HG02588 (cell line): ENCODE measurements at regions not wholly inside any gene's neighbourhood (a gene's known extent, or its start where the extent isn't known, plus 50 kb on each side); places are given as distances from the start of the nearest gene placed in this dataset.

ENCODE experiments used
- ATAC-seq: cut with Tn5 transposase; IDR thresholded peaks from one replicate; pipeline ENCODE4 v1.9.1; 2021; ENCODE audit warnings: mild to moderate bottlenecking, moderate library complexity; ENCODE audit not compliant: unreplicated experiment

- ATAC-seq, result no peak
These were observed 126.9 kb downstream of the RPS24 start for GRCh38 chr10:78160591-78160990.

- no peak for ATAC-seq
These were observed 129.2 kb downstream of the RPS24 start for GRCh38 chr10:78162853-78163252.

GRCh38 chr10:78164702-78165101 is 131.0 kb downstream of the RPS24 start:
- no peak for ATAC-seq

- no peak for ATAC-seq
These were observed 131.5 kb downstream of the RPS24 start for GRCh38 chr10:78165172-78165571.

GRCh38 chr10:78165617-78166016 is 132.0 kb downstream of the RPS24 start:
- no peak for ATAC-seq

- ATAC-seq, result no peak
These were observed 132.6 kb downstream of the RPS24 start for GRCh38 chr10:78166261-78166660.

- ATAC-seq, result no peak
These were observed 135.6 kb downstream of the RPS24 start for GRCh38 chr10:78169214-78169613.

GRCh38 chr10:78170026-78170475 is 136.4 kb downstream of the RPS24 start:
- ATAC-seq, result no peak

GRCh38 chr10:78171633-78172400 is 138.2 kb downstream of the RPS24 start:
- ATAC-seq, result no peak

- no peak for ATAC-seq
These were observed 139.8 kb downstream of the RPS24 start for GRCh38 chr10:78173360-78174015.

GRCh38 chr10:78175444-78176015 is 141.9 kb downstream of the RPS24 start:
- ATAC-seq, result no peak

- no peak for ATAC-seq
These were observed 143.0 kb downstream of the RPS24 start for GRCh38 chr10:78176320-78177317.

GRCh38 chr10:78177491-78178185 is 144.0 kb downstream of the RPS24 start:
- no peak for ATAC-seq

GRCh38 chr10:78178397-78178796 is 144.7 kb downstream of the RPS24 start:
- ATAC-seq, result no peak

GRCh38 chr10:78178940-78179339 is 145.3 kb downstream of the RPS24 start:
- no peak for ATAC-seq

GRCh38 chr10:78179886-78180705 is 146.4 kb downstream of the RPS24 start:
- no peak for ATAC-seq

- no peak for ATAC-seq
These were observed 147.9 kb downstream of the RPS24 start for GRCh38 chr10:78181381-78182055.

- ATAC-seq, result no peak
These were observed 149.2 kb downstream of the RPS24 start for GRCh38 chr10:78182841-78183240.
